B cell (primary cell): ENCODE measurements at regions not wholly inside any gene's neighbourhood (a gene's known extent, or its start where the extent isn't known, plus 50 kb on each side); places are given as distances from the start of the nearest gene placed in this dataset.

Experiments
- EZH2 ChIP-seq: IDR thresholded peaks from 2 replicates; pipeline ENCODE4 v1.6.1; 2012; ENCODE audit warnings: borderline replicate concordance, low read depth, mild to moderate bottlenecking, moderate library complexity, low read length; ENCODE audit not compliant: insufficient read depth, poor library complexity, severe bottlenecking
- TF ChIP-seq, protein P1 (sequence below): fragments of 200-600 bp; IDR thresholded peaks from one replicate; pipeline ENCODE4 v1.8.0; 2022; ENCODE audit warnings: antibody characterized with exemption, mild to moderate bottlenecking

DNA sequence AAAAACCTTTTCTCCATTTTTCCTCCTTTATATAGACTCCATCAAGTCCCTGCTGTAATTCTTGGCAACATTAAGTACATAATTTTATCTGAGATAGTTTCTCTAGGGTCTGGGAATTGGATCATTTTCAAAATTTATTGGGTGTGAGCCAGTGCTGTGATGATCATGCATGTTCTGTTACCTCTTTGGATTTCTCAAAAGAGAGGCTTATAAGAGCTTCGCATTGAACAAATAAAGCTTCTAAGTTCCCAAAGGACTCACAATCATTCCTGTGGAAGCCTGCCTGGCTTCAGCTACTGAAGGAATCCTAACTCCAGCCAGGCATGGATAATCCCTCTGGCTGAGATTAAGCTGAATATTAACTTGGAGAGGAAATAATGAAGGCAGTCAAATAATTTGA, 208.5 kb downstream of the RAB38 start:
- TF ChIP-seq, protein P1, sequence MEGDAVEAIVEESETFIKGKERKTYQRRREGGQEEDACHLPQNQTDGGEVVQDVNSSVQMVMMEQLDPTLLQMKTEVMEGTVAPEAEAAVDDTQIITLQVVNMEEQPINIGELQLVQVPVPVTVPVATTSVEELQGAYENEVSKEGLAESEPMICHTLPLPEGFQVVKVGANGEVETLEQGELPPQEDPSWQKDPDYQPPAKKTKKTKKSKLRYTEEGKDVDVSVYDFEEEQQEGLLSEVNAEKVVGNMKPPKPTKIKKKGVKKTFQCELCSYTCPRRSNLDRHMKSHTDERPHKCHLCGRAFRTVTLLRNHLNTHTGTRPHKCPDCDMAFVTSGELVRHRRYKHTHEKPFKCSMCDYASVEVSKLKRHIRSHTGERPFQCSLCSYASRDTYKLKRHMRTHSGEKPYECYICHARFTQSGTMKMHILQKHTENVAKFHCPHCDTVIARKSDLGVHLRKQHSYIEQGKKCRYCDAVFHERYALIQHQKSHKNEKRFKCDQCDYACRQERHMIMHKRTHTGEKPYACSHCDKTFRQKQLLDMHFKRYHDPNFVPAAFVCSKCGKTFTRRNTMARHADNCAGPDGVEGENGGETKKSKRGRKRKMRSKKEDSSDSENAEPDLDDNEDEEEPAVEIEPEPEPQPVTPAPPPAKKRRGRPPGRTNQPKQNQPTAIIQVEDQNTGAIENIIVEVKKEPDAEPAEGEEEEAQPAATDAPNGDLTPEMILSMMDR = no peak
- no peak for TF ChIP-seq EZH2
